ENCODE measurements at regions not wholly inside any gene's neighbourhood (a gene's known extent, or its start where the extent isn't known, plus 50 kb on each side); places are given as distances from the start of the nearest gene placed in this dataset.
"Not testable (repeated sequence)": the region's sequence is repeated elsewhere in the genome, so short reads cannot be mapped to it uniquely, and the experiment has no call there.

- no peak overlapping the region for H3K4me3 ChIP-seq (ENCODE audit: low read length)
- no peak for DNase-seq (ENCODE audit: low read depth, low spot score)
- no CpG with 5 or more reads among the region's 3 CpGs for WGBS (ENCODE audit: insufficient coverage, insufficient read length)
- no peak overlapping the region for H3K27ac ChIP-seq (ENCODE audit: low read length)
- H3K4me1 ChIP-seq (ENCODE audit: control insufficient read depth, insufficient read depth, low read length) = no peaks in the 10 kb centered on the region
- no peaks in the 10 kb centered on the region for H3K9me3 ChIP-seq (ENCODE audit: control insufficient read depth, insufficient read depth, low read length)
- H3K36me3 ChIP-seq (ENCODE audit: control insufficient read depth, insufficient read depth, low read length) = no peaks in the 10 kb centered on the region
- no peaks in the 10 kb centered on the region for H3K27me3 ChIP-seq (ENCODE audit: control insufficient read depth, insufficient read depth, low read length)
Observed at GRCh38 chr12:47378222-47378582, 298.4 kb upstream of the AMIGO2 start.

GRCh38 chr12:47377414-47378221 is 297.9 kb upstream of the AMIGO2 start:
- Histone ChIP-seq H3K4me3 (ENCODE audit: low read length) (no peak overlapping the region), H3K4me1 (ENCODE audit: control insufficient read depth, insufficient read depth, low read length) (no peaks in the 10 kb centered on the region)
- WGBS (ENCODE audit: insufficient coverage, insufficient read length) = no CpG with 5 or more reads among the region's 12 CpGs

GRCh38 chr12:47376927-47377326 is 297.2 kb upstream of the AMIGO2 start:
- Histone ChIP-seq H3K36me3 (ENCODE audit: control insufficient read depth, insufficient read depth, low read length) (no peaks in the 10 kb centered on the region), H3K27me3 (ENCODE audit: control insufficient read depth, insufficient read depth, low read length) (no peaks in the 10 kb centered on the region), H3K4me3 (ENCODE audit: low read length) (no peak overlapping the region), H3K9me3 (ENCODE audit: control insufficient read depth, insufficient read depth, low read length) (no peaks in the 10 kb centered on the region), H3K4me1 (ENCODE audit: control insufficient read depth, insufficient read depth, low read length) (no peaks in the 10 kb centered on the region), H3K27ac (ENCODE audit: low read length) (no peak overlapping the region)
- no peak for DNase-seq (ENCODE audit: low read depth, low spot score)
- no CpG with 5 or more reads among the region's 6 CpGs for WGBS (ENCODE audit: insufficient coverage, insufficient read length)

More at GRCh38 chr12:47377414-47378221, 297.9 kb upstream of the AMIGO2 start:
- DNase-seq (ENCODE audit: low read depth, low spot score) = no peak
- H3K27ac ChIP-seq (ENCODE audit: low read length) = no peak overlapping the region
- no peaks in the 10 kb centered on the region for H3K27me3 ChIP-seq (ENCODE audit: control insufficient read depth, insufficient read depth, low read length)
- H3K9me3 ChIP-seq (ENCODE audit: control insufficient read depth, insufficient read depth, low read length) = no peaks in the 10 kb centered on the region
- no peaks in the 10 kb centered on the region for H3K36me3 ChIP-seq (ENCODE audit: control insufficient read depth, insufficient read depth, low read length)

- DNase-seq (ENCODE audit: low read depth, low spot score) = no peak
- no peaks in the 10 kb centered on the region for H3K9me3 ChIP-seq (ENCODE audit: control insufficient read depth, insufficient read depth, low read length)
- no peaks in the 10 kb centered on the region for H3K4me1 ChIP-seq (ENCODE audit: control insufficient read depth, insufficient read depth, low read length)
- no CpG with 5 or more reads among the region's 1 CpG for WGBS (ENCODE audit: insufficient coverage, insufficient read length)
- H3K4me3 ChIP-seq (ENCODE audit: low read length) = no peak overlapping the region
- no peaks in the 10 kb centered on the region for H3K27me3 ChIP-seq (ENCODE audit: control insufficient read depth, insufficient read depth, low read length)
- H3K27ac ChIP-seq (ENCODE audit: low read length) = no peak overlapping the region
- H3K36me3 ChIP-seq (ENCODE audit: control insufficient read depth, insufficient read depth, low read length) = no peaks in the 10 kb centered on the region
Observed at GRCh38 chr12:47373554-47374150, 293.9 kb upstream of the AMIGO2 start.

GRCh38 chr12:47370421-47370820 is 290.7 kb upstream of the AMIGO2 start:
- no peak overlapping the region for H3K27ac ChIP-seq (ENCODE audit: low read length)
- WGBS (ENCODE audit: insufficient coverage, insufficient read length) = no CpG with 5 or more reads among the region's 4 CpGs
- H3K4me1 ChIP-seq (ENCODE audit: control insufficient read depth, insufficient read depth, low read length) = no peaks in the 10 kb centered on the region

GRCh38 chr12:47369085-47369484 is 289.3 kb upstream of the AMIGO2 start:
- no peaks in the 10 kb centered on the region for H3K27me3 ChIP-seq (ENCODE audit: control insufficient read depth, insufficient read depth, low read length)
- H3K9me3 ChIP-seq (ENCODE audit: control insufficient read depth, insufficient read depth, low read length) = no peaks in the 10 kb centered on the region
- no CpG with 5 or more reads among the region's 4 CpGs for WGBS (ENCODE audit: insufficient coverage, insufficient read length)
- DNase-seq (ENCODE audit: low read depth, low spot score) = no peak
- H3K4me1 ChIP-seq (ENCODE audit: control insufficient read depth, insufficient read depth, low read length) = no peaks in the 10 kb centered on the region
- no peak overlapping the region for H3K4me3 ChIP-seq (ENCODE audit: low read length)
- no peak overlapping the region for H3K27ac ChIP-seq (ENCODE audit: low read length)
- H3K36me3 ChIP-seq (ENCODE audit: control insufficient read depth, insufficient read depth, low read length) = no peaks in the 10 kb centered on the region

More at GRCh38 chr12:47370421-47370820, 290.7 kb upstream of the AMIGO2 start:
- H3K4me3 ChIP-seq (ENCODE audit: low read length) = no peak overlapping the region
- no peaks in the 10 kb centered on the region for H3K36me3 ChIP-seq (ENCODE audit: control insufficient read depth, insufficient read depth, low read length)
- H3K27me3 ChIP-seq (ENCODE audit: control insufficient read depth, insufficient read depth, low read length) = no peaks in the 10 kb centered on the region
- no peaks in the 10 kb centered on the region for H3K9me3 ChIP-seq (ENCODE audit: control insufficient read depth, insufficient read depth, low read length)
- no peak for DNase-seq (ENCODE audit: low read depth, low spot score)

GRCh38 chr12:47367912-47368537 is 288.3 kb upstream of the AMIGO2 start:
- no CpG with 5 or more reads among the region's 6 CpGs for WGBS (ENCODE audit: insufficient coverage, insufficient read length)
- H3K27me3 ChIP-seq (ENCODE audit: control insufficient read depth, insufficient read depth, low read length) = no peaks in the 10 kb centered on the region
- H3K27ac ChIP-seq (ENCODE audit: low read length) = no peak overlapping the region
- H3K4me3 ChIP-seq (ENCODE audit: low read length) = no peak overlapping the region
- H3K4me1 ChIP-seq (ENCODE audit: control insufficient read depth, insufficient read depth, low read length) = no peaks in the 10 kb centered on the region
- H3K36me3 ChIP-seq (ENCODE audit: control insufficient read depth, insufficient read depth, low read length) = no peaks in the 10 kb centered on the region
- no peaks in the 10 kb centered on the region for H3K9me3 ChIP-seq (ENCODE audit: control insufficient read depth, insufficient read depth, low read length)
- DNase-seq (ENCODE audit: low read depth, low spot score) = no peak

- no peaks in the 10 kb centered on the region for H3K9me3 ChIP-seq (ENCODE audit: control insufficient read depth, insufficient read depth, low read length)
- H3K36me3 ChIP-seq (ENCODE audit: control insufficient read depth, insufficient read depth, low read length) = no peaks in the 10 kb centered on the region
- no peaks in the 10 kb centered on the region for H3K27me3 ChIP-seq (ENCODE audit: control insufficient read depth, insufficient read depth, low read length)
- no CpG with 5 or more reads among the region's 2 CpGs for WGBS (ENCODE audit: insufficient coverage, insufficient read length)
- no peak overlapping the region for H3K27ac ChIP-seq (ENCODE audit: low read length)
- DNase-seq (ENCODE audit: low read depth, low spot score) = no peak
- no peaks in the 10 kb centered on the region for H3K4me1 ChIP-seq (ENCODE audit: control insufficient read depth, insufficient read depth, low read length)
- no peak overlapping the region for H3K4me3 ChIP-seq (ENCODE audit: low read length)
Observed at GRCh38 chr12:47366579-47366978, 286.8 kb upstream of the AMIGO2 start.

GRCh38 chr12:47366157-47366556 is 286.4 kb upstream of the AMIGO2 start:
- no CpG with 5 or more reads among the region's 2 CpGs for WGBS (ENCODE audit: insufficient coverage, insufficient read length)
- DNase-seq (ENCODE audit: low read depth, low spot score) = no peak

GRCh38 chr12:47365443-47366076 is 285.8 kb upstream of the AMIGO2 start:
- H3K4me1 ChIP-seq (ENCODE audit: control insufficient read depth, insufficient read depth, low read length); DNase-seq (ENCODE audit: low read depth, low spot score); H3K9me3 ChIP-seq (ENCODE audit: control insufficient read depth, insufficient read depth, low read length); H3K36me3 ChIP-seq (ENCODE audit: control insufficient read depth, insufficient read depth, low read length); H3K4me3 ChIP-seq (ENCODE audit: low read length); H3K27ac ChIP-seq (ENCODE audit: low read length); H3K27me3 ChIP-seq (ENCODE audit: control insufficient read depth, insufficient read depth, low read length): not testable (repeated sequence)
- WGBS (ENCODE audit: insufficient coverage, insufficient read length) = no CpG with 5 or more reads among the region's 7 CpGs

More at GRCh38 chr12:47366157-47366556, 286.4 kb upstream of the AMIGO2 start:
- no peaks in the 10 kb centered on the region for H3K36me3 ChIP-seq (ENCODE audit: control insufficient read depth, insufficient read depth, low read length)
- no peak overlapping the region for H3K4me3 ChIP-seq (ENCODE audit: low read length)
- H3K27me3 ChIP-seq (ENCODE audit: control insufficient read depth, insufficient read depth, low read length) = no peaks in the 10 kb centered on the region
- no peaks in the 10 kb centered on the region for H3K4me1 ChIP-seq (ENCODE audit: control insufficient read depth, insufficient read depth, low read length)
- no peaks in the 10 kb centered on the region for H3K9me3 ChIP-seq (ENCODE audit: control insufficient read depth, insufficient read depth, low read length)
- no peak overlapping the region for H3K27ac ChIP-seq (ENCODE audit: low read length)

Data from iPS DF 6.9 (cell line).